H7 (cell line): ENCODE measurements at regions not wholly inside any gene's neighbourhood (a gene's known extent, or its start where the extent isn't known, plus 50 kb on each side); places are given as distances from the start of the nearest gene placed in this dataset.
"Not testable (repeated sequence)": the region's sequence is repeated elsewhere in the genome, so short reads cannot be mapped to it uniquely, and the experiment has no call there.

Source experiments
- DNase-seq: peaks from one replicate; pipeline ENCODE4 v3.0.0; 2012
- H3K27me3 ChIP-seq: 2 replicates; pipeline ENCODE4 v1.6.0; 2011; ENCODE audit warnings: mild to moderate bottlenecking, low read length; ENCODE audit not compliant: control insufficient read depth, insufficient read depth
- H3K36me3 ChIP-seq: replicated peaks from 2 replicates; pipeline ENCODE4 v1.5.1; 2011; ENCODE audit warnings: low read length; ENCODE audit not compliant: control insufficient read depth, insufficient read depth
- H3K4me3 ChIP-seq: 2 replicates; pipeline ENCODE4 v1.5.1; 2011; ENCODE audit warnings: low read depth, mild to moderate bottlenecking, control low read depth, low read length, moderate library complexity; ENCODE audit not compliant: insufficient read depth

DNA sequence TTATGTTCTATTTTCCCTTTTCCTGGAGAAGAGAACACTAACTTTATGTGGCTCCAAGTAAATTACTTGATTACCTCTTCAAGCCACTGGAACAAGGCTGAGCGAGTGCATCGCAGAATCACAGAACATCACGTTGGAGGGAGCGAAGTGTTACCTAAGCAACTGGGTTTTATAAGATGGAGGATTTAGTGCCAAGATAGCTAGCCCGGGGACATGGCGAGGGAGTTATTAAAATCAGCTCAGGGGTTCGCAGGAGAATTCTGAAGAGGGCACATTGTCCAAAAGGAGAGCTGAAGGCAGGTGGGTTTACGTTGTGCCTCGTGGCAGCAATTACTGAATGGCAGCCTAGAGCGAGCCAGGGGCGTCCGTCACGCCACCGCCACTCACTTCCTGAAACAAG lies 563.2 kb upstream of the ADAMTS16 start:
- no peaks in the 10 kb centered on the region for H3K27me3 ChIP-seq
- no peak for DNase-seq
- H3K4me3 ChIP-seq: no peak overlapping the region
- no peaks in the 10 kb centered on the region for H3K36me3 ChIP-seq

DNA sequence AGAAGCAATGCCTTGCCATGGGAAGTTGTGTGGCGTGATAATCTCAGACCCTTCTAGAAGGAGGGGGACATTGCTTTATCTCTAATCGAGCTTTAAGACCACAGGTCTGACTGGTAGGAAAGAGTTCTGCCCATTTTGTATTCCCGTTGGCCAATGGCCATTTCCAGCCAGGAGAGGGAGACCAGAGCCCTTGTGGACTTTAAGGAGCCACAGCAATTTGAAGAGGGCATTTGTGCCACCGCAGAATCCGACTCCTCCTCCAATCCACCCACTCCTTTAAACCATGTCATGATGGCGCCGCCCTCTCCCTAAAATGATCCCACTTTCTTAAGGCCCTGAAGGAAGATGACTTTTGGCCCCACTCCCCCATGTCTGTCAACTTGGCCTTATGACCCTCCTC lies 560.5 kb upstream of the ADAMTS16 start:
- DNase-seq: no peak
- Histone ChIP-seq H3K4me3 (no peak overlapping the region), H3K27me3 (no peaks in the 10 kb centered on the region), H3K36me3 (no peaks in the 10 kb centered on the region)

DNA sequence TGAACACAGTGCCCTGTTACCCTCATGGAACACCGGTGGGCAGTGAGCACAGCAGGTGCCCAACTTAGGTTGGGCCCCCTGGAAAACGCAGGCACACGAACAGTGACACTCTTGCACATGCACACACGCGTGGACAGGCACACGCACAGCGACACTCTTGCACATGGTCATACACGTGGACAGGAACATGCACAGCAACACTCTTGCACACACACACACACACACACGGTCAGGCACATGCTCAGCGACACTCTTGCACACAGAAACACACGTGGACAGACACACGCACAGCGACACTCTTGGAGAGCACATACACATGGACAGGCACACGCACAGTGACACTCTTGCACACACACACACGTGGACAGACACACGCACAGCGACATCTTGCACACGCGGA lies 559.4 kb upstream of the ADAMTS16 start:
- Histone ChIP-seq H3K4me3 (no peak overlapping the region), H3K36me3 (no peaks in the 10 kb centered on the region), H3K27me3 (no peaks in the 10 kb centered on the region)
- no peak for DNase-seq

DNA sequence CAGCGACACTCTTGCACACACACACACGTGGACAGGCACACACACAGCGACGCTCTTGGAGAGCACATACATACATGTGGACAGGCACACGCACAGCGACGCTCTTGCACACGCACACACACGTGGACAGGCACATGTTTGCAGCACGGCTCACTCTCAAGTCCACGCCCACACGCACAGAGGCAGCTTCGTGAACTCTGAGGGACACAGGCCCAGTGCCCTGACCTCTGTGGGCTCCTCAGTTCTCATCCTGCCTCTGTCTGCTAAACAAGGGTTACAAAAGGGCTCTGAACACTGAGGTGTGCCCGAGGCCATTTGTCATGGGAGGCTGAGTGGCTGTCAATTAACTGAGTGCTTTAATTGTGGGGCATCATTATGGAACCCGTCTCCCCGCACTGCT lies 558.8 kb upstream of the ADAMTS16 start:
- Histone ChIP-seq H3K4me3 (no peak overlapping the region), H3K27me3 (no peaks in the 10 kb centered on the region), H3K36me3 (no peaks in the 10 kb centered on the region)
- DNase-seq: no peak

DNA sequence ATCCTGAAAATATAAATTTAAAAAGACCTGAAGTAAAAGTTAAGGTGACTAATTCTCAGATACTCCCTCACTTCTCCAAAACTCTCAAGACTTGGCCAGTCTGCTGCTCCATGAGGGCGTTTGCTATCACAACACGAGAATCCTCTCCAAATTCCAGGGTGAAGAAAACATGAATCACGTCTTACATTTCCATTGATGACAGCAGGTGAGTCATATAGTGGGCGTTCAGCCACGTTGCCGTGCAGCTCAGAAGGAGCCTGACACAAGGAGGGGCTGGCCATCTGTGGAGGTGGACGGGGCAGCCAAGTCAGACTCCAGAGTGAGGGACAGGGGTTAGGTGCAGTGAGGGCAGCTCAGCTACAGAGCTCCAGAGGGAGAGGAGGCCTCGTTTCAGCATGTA lies 555.1 kb upstream of the ADAMTS16 start:
- Histone ChIP-seq H3K4me3 (no peak overlapping the region), H3K36me3 (no peaks in the 10 kb centered on the region), H3K27me3 (no peaks in the 10 kb centered on the region)
- no peak for DNase-seq

DNA sequence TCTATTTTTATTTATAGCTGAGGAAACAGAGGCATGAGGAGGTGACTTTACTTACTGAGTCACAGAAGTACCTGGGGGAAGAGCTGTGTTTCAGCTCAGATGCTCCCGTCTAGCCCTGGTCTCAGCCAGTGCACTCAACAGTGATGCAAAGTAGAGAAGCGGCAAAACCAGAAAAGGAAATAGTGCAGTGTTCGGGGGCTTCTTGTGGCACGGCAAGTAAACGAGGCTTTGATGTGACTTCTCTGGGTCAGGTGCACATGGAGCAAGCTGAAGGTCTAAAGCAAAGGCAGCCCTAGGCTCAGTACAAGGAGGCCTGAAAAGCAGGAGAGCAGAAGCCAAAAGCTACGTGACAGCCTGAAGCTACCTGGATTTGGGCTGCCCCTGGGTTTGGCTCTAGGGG lies 526.7 kb upstream of the ADAMTS16 start:
- Histone ChIP-seq H3K4me3 (no peak overlapping the region), H3K27me3 (no peaks in the 10 kb centered on the region), H3K36me3 (no peaks in the 10 kb centered on the region)
- DNase-seq: no peak

DNA sequence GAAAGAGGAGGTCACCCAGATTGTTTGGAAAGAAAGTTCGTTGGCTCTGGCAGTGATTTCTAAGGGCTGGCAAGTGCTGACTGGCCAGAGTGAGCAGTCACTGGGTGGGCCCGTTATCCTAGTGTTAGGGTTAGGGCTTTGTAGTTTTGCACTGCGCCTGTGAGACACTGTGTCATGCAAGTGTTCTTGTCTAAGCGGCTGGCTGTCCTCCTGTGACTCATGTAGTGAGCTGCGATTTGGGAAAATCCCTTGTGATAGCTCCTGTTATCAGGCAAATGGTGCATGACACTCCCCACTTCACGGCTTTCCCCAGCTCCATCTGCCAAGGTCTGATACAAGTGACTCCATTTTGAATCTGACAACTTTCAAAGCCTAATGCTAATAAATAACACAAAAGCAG lies 526.0 kb upstream of the ADAMTS16 start:
- H3K4me3 ChIP-seq: no peak overlapping the region
- peak; percentile 26 for DNase-seq
- no peaks in the 10 kb centered on the region for H3K27me3 ChIP-seq
- no peaks in the 10 kb centered on the region for H3K36me3 ChIP-seq

DNA sequence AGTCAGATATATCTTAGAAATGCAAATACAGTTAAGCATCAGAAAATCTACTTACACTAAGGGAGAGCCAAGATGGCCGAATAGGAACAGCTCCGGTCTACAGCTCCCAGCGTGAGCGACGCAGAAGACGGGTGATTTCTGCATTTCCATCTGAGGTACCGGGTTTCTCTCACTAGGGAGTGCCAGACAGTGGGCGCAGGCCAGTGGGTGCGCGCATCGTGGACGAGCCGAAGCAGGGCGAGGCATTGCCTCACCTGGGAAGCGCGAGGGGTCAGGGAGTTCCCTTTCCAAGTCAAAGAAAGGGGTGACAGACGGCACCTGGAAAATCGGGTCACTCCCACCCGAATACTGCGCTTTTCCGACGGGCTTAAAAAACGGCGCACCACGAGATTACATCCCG lies 524.8 kb upstream of the ADAMTS16 start:
- not testable (repeated sequence) for DNase-seq, H3K27me3 ChIP-seq, H3K36me3 ChIP-seq, H3K4me3 ChIP-seq

DNA sequence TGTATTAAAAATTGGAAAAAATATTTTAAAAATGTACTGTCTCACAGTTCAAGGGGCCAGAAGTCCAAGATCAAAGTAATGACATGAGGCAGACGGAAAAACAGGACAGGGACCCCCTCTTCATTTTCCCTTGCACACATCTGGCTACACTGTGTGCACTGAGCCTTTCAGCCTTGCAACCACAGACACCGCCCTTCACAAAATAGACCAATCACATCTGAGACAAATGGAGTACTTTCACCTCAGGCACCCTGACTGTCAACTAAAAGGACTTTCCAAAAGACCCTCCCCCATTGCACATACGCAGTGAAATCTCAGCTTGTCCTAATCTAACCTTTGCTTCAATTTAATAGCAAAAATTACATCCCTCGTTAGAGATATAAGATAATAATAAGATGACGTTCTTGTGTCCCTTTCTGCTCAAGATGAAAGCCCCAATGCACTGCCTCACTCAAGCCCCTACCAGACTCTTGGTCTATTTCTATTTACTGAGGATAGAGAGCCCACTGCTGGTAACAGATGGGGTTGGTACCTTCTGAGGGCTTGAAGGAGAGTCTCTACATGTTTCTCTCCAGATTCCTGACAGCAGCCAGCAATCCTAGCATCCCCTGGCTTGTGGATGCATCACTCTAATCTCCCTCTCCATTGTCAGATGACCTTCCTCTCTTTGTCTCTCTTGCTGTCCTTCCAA lies 514.8 kb upstream of the ADAMTS16 start:
- no peak overlapping the region for H3K4me3 ChIP-seq
- H3K36me3 ChIP-seq: no peaks in the 10 kb centered on the region
- DNase-seq: no peak
- H3K27me3 ChIP-seq: no peaks in the 10 kb centered on the region

DNA sequence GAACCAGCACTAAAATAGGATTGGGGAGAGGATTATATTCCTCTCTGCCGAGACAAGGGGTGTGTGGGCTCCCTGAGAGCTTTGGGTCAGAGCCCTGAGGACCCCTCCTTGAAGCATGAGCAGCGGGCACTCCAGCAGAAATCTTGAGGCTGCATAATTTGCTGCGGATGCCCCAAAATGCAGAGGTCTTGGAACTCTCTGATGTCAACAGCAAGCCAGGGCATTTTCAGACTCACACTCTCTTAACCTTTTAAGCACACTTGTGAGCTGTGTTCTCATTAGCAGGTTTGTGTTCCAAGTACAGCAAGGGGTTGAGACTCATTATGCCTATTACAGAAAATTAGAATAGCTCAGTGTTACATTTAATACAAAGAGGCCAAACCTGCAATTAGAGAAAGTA lies 513.0 kb upstream of the ADAMTS16 start:
- no peak for DNase-seq
- H3K4me3 ChIP-seq: no peak overlapping the region
- H3K27me3 ChIP-seq: no peaks in the 10 kb centered on the region
- H3K36me3 ChIP-seq: no peaks in the 10 kb centered on the region

DNA sequence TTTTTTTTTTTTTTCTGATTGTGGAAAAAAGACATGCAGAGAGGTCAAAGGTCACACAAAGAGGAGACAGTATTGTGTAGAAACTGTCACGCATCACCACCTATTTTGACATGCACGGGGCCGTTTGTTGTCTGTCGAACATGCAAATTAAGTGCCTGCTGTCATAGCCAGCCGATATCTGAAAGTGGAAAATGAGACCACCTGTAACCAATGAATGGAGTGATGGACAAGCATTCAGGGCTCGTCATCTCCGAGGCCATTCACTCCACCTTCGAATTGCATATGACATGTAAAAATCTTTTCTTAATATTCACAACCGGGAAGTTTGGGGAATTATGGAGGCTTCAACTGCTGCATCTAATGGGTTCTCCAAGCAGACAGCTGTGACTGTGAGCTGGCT lies 512.2 kb upstream of the ADAMTS16 start:
- Histone ChIP-seq H3K36me3 (no peaks in the 10 kb centered on the region), H3K4me3 (no peak overlapping the region), H3K27me3 (no peaks in the 10 kb centered on the region)
- DNase-seq: no peak

DNA sequence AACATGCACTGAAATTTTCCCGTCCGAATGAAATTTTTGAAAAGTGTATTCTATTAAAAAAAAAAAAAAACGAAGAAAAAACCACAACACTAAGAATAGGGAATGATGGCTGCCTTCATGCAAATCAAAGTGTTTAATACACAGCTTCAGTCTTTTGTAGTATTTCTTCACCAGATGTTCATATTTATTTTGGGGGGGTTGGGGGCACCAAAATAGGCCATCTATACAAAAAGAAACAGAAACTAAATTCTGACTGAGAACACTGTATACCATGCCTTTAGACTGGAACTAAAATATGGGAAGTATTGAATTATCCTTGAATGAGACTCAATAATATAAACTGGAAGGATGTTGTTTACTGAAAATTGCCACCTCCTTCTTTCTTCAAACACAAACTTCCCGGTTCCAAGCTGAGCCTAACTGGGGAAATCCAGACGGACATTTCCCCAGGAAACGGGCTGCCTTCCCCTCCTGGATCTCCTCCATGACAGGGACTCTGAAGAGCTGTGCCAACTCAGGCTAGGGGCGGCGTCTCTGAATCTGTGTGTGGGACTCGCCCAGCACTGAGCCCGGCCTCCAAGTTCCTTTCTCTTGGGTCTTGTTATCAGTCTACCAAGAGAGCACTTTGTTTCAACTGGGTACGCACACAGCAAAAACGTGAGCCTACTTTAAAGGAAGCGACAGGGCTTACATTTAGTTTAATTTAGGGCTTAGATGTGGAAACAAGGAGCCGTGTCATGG lies 511.3 kb upstream of the ADAMTS16 start:
- Histone ChIP-seq H3K4me3 (no peak overlapping the region), H3K36me3 (no peaks in the 10 kb centered on the region), H3K27me3 (no peaks in the 10 kb centered on the region)
- no peak for DNase-seq

DNA sequence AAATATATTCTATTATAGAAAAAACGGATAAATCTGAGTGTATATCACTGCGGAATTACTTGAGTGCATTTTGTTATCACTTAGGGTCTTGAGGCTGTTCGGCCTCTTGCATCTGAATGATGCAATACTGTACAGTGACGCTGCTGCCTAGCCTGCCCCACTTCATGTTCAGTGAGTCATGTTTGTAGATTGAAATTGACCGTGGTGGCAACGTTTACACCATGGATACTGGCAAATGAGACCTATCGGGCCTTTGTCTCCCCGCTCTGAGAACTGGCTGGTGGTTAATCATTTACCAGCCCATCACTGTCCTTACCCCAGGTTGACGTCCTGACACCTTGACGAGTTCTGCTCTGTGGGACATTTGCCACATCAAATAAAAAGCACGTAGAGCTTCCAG lies 510.1 kb upstream of the ADAMTS16 start:
- H3K36me3 ChIP-seq: no peaks in the 10 kb centered on the region
- DNase-seq: no peak
- no peaks in the 10 kb centered on the region for H3K27me3 ChIP-seq
- no peak overlapping the region for H3K4me3 ChIP-seq

DNA sequence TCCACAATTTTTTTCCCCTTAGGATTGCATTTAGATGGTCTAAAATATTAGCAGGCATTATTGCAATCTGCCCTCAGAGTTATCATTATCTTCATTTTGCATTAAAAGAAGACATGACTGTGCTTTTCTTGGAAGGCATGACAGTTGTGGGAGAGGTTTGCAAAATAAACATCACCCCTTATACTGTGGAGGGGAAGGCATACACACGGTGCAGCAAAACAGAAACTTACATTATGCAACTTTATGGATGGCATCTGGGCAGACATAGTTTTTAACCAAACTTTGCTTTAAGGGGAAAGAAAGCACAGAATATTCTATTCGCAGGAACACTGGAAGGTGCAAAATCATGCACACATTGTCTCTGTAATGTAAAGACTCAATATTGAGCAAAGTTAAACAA lies 505.8 kb upstream of the ADAMTS16 start:
- Histone ChIP-seq H3K27me3 (no peaks in the 10 kb centered on the region), H3K4me3 (no peak overlapping the region), H3K36me3 (no peaks in the 10 kb centered on the region)
- DNase-seq: no peak

DNA sequence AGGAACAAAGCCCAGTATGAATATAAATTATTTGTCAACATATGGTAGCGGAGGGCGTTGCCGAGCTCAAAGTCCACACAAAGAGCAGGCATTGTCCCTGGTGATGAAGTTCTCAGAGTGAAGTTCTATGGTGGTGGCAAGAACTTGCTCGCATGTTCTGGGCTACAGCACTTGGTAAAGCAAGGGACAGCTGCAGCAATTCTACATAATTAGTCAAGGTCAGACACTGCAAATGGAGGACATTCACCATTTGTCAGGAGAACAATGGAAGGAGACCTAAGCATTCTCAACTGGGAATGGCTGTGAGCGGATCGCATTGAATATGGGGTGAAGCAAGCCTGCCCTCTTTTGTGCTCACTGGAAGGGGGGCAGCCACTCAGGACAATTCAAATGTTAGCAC lies 503.8 kb upstream of the ADAMTS16 start:
- no peak overlapping the region for H3K4me3 ChIP-seq
- no peaks in the 10 kb centered on the region for H3K36me3 ChIP-seq
- no peak for DNase-seq
- no peaks in the 10 kb centered on the region for H3K27me3 ChIP-seq
